H1 (cell line): ENCODE measurements at regions not wholly inside any gene's neighbourhood (a gene's known extent, or its start where the extent isn't known, plus 50 kb on each side); places are given as distances from the start of the nearest gene placed in this dataset.
A peak's percentile ranks its signal among the peaks of the same experiment; 100 is the strongest.

Experiments used
- CTCF ChIA-PET: fragments of 300-600 bp; sonication (Branson Sonifier 250); formaldehyde crosslinking; loops from one replicate; lab custom pipeline; 2021; ENCODE audit not compliant: partially characterized antibody; lab: Charles Lee
- POLR2A ChIA-PET: fragments of 300-600 bp; sonication (Branson Sonifier 250); formaldehyde crosslinking; loops from one replicate; lab custom pipeline; 2021; ENCODE audit warnings: inconsistent platforms; ENCODE audit not compliant: partially characterized antibody; lab: Charles Lee
- DNase-seq, 2 experiments: peaks; one replicate each; pipeline versions ENCODE4 v3.0.0 to v3.0.0-alpha.2; 2010 to 2022; ENCODE audit warnings: low spot score in 2 of 2, low read depth in 1 of 2, mixed read lengths in 1 of 2
- FAIRE-seq: peaks from 2 replicates; lab custom pipeline; 2011; peaks lifted over from hg19 to GRCh38; lab: Jason Lieb, UNC
- H2AFZ ChIP-seq: 2 replicates; pipeline ENCODE4 v1.8.1; 2012; ENCODE audit warnings: low read length, inconsistent platforms
- H2AK5ac ChIP-seq: 2 replicates; pipeline ENCODE4 v1.6.1; 2013; ENCODE audit warnings: low read depth, low read length
- H2BK120ac ChIP-seq: replicated peaks from 2 replicates; pipeline ENCODE3; 2013; ENCODE audit warnings: low read depth, low read length, inconsistent platforms
- H2BK12ac ChIP-seq: 2 replicates; pipeline ENCODE4 v1.6.1; 2013; ENCODE audit warnings: low read depth, low read length
- H2BK15ac ChIP-seq: 2 replicates; pipeline ENCODE4 v1.6.1; 2013; ENCODE audit warnings: low read length
- H2BK20ac ChIP-seq: 2 replicates; pipeline ENCODE4 v1.6.1; 2013; ENCODE audit warnings: low read length
- H2BK5ac ChIP-seq: 2 replicates; pipeline ENCODE4 v1.6.1; 2013; ENCODE audit warnings: low read depth, low read length
- H3K14ac ChIP-seq: 2 replicates; pipeline ENCODE4 v1.6.1; 2013; ENCODE audit warnings: inconsistent platforms; ENCODE audit not compliant: insufficient read length
- H3K18ac ChIP-seq: 2 replicates; pipeline ENCODE4 v1.6.1; 2013; ENCODE audit warnings: low read length; ENCODE audit errors: extremely low read depth
- H3K23ac ChIP-seq: 2 replicates; pipeline ENCODE4 v1.6.1; 2013; ENCODE audit warnings: inconsistent platforms; ENCODE audit not compliant: insufficient read length
- H3K23me2 ChIP-seq: 2 replicates; pipeline ENCODE4 v1.6.1; 2013; ENCODE audit warnings: low read depth, low read length
- H3K27ac ChIP-seq: 2 replicates; pipeline ENCODE4 v1.6.1; 2011; ENCODE audit warnings: low read depth, low read length, inconsistent platforms
- H3K27me3 ChIP-seq, 4 experiments: replicated peaks in 1 of 4; 1 replicate in 1 of 4; 2 replicates in 3 of 4; pipeline versions ENCODE4 v1.6.1 to v1.8.1; 2011 to 2013; ENCODE audit warnings: low read length in 3 of 4, mild to moderate bottlenecking in 3 of 4, inconsistent platforms in 2 of 4, mixed read lengths in 2 of 4, moderate library complexity in 1 of 4; ENCODE audit not compliant: control insufficient read depth in 3 of 4, insufficient read depth in 3 of 4; ENCODE audit errors: extremely low read depth in 1 of 4
- H3K36me3 ChIP-seq, 4 experiments: 2 replicates each; pipeline versions ENCODE4 v1.6.1 to v1.8.1; 2011 to 2013; ENCODE audit warnings: mild to moderate bottlenecking in 4 of 4, low read length in 3 of 4, moderate library complexity in 2 of 4, control low read depth in 1 of 4, inconsistent platforms in 1 of 4; ENCODE audit not compliant: insufficient read depth in 4 of 4, control insufficient read depth in 2 of 4
- H3K4ac ChIP-seq: replicated peaks from 2 replicates; pipeline ENCODE3; 2013; ENCODE audit warnings: low read length, low read depth, mixed read lengths, inconsistent platforms; ENCODE audit not compliant: insufficient read length
- H3K4me1 ChIP-seq, 4 experiments: replicated peaks in 1 of 4; 1 replicate in 1 of 4; 2 replicates in 3 of 4; pipeline versions ENCODE4 v1.6.1 to v1.8.1; 2011 to 2013; ENCODE audit warnings: low read length in 3 of 4, inconsistent platforms in 2 of 4, mixed read lengths in 1 of 4; ENCODE audit not compliant: insufficient read depth in 4 of 4, control insufficient read depth in 3 of 4
- H3K4me2 ChIP-seq, 2 experiments: 2 replicates each; pipeline versions ENCODE4 v1.6.1 to v1.8.1; 2011 to 2013; ENCODE audit warnings: low read depth in 2 of 2, low read length in 2 of 2, control low read depth in 1 of 2, inconsistent platforms in 1 of 2, mild to moderate bottlenecking in 1 of 2; ENCODE audit not compliant: insufficient read depth in 1 of 2
- H3K4me3 ChIP-seq, 4 experiments: fragments of 200-600, 300-600 bp in 1 of 4; sonication (generic), shearing (Covaris generic), sonication (Bioruptor Twin) in 1 of 4; 2 replicates each; pipeline versions ENCODE4 v1.5.1 to v1.8.1; 2011 to 2016; ENCODE audit warnings: low read length in 4 of 4, low read depth in 3 of 4, control low read depth in 2 of 4, inconsistent platforms in 2 of 4, mild to moderate bottlenecking in 2 of 4, mixed read lengths in 1 of 4, moderate library complexity in 1 of 4; ENCODE audit not compliant: insufficient read depth in 2 of 4; ENCODE audit errors: extremely low read depth in 1 of 4
- H3K56ac ChIP-seq: replicated peaks from 2 replicates; pipeline ENCODE3; 2013; ENCODE audit warnings: low read depth, mild to moderate bottlenecking, mixed read lengths, low read length, inconsistent platforms; ENCODE audit not compliant: insufficient read length
- H3K79me1 ChIP-seq: 2 replicates; pipeline ENCODE4 v1.6.1; 2013; ENCODE audit warnings: low read depth, low read length, control low read depth
- H3K79me2 ChIP-seq, 2 experiments: 2 replicates each; pipeline versions ENCODE4 v1.6.1 to v1.8.1; 2012 to 2013; ENCODE audit warnings: low read length in 2 of 2, mild to moderate bottlenecking in 2 of 2, inconsistent platforms in 1 of 2; ENCODE audit not compliant: insufficient read depth in 2 of 2, control insufficient read depth in 1 of 2
- H3K9ac ChIP-seq, 4 experiments: replicated peaks in 1 of 4; 1 replicate in 1 of 4; 2 replicates in 3 of 4; pipeline versions ENCODE4 v1.6.1 to v1.8.1; 2011 to 2013; ENCODE audit warnings: low read depth in 3 of 4, low read length in 3 of 4, control low read depth in 2 of 4, mild to moderate bottlenecking in 2 of 4, moderate library complexity in 2 of 4, inconsistent platforms in 1 of 4; ENCODE audit errors: extremely low read depth in 1 of 4
- H3K9me3 ChIP-seq, 2 experiments: 2 replicates each; pipeline versions ENCODE4 v1.6.1 to v1.8.1; 2012 to 2013; ENCODE audit warnings: mild to moderate bottlenecking in 2 of 2, moderate library complexity in 2 of 2, control low read depth in 1 of 2, inconsistent platforms in 1 of 2, low read depth in 1 of 2, low read length in 1 of 2, mixed read lengths in 1 of 2; ENCODE audit not compliant: insufficient read depth in 2 of 2
- H4K20me1 ChIP-seq, 2 experiments: replicated peaks in 1 of 2; 2 replicates each; pipeline versions ENCODE3 to v1.8.1; 2011 to 2013; ENCODE audit warnings: inconsistent platforms in 2 of 2, low read length in 2 of 2, mild to moderate bottlenecking in 1 of 2; ENCODE audit not compliant: insufficient read depth in 2 of 2, control insufficient read depth in 1 of 2
- H4K5ac ChIP-seq: 2 replicates; pipeline ENCODE4 v1.6.1; 2013; ENCODE audit warnings: low read length, low read depth, mixed read lengths, inconsistent platforms; ENCODE audit not compliant: insufficient read length
- H4K8ac ChIP-seq: 2 replicates; pipeline ENCODE4 v1.8.0; 2013; ENCODE audit warnings: mild to moderate bottlenecking, moderate library complexity, low read length, inconsistent platforms; ENCODE audit not compliant: insufficient read depth; ENCODE audit errors: extremely low read depth
- H4K91ac ChIP-seq: replicated peaks from 2 replicates; pipeline ENCODE3; 2013; ENCODE audit warnings: low read length, mixed read lengths, inconsistent platforms; ENCODE audit not compliant: insufficient read length
- ASH2L ChIP-seq: fragments of 200-600, 300-600 bp; sonication (generic); IDR thresholded peaks from one replicate; pipeline ENCODE4 v1.7.1; 2017; ENCODE audit warnings: low read length
- ATF2 ChIP-seq: IDR thresholded peaks from 2 replicates; pipeline ENCODE4 v1.6.1; 2012; ENCODE audit warnings: low read length, inconsistent platforms
- BRCA1 ChIP-seq: IDR thresholded peaks from 2 replicates; pipeline ENCODE4 v1.6.1; 2012; ENCODE audit warnings: low read depth, low read length, improper control_type of control experiment
- CHD2 ChIP-seq: IDR thresholded peaks from 2 replicates; pipeline ENCODE4 v1.6.1; 2012; ENCODE audit warnings: low read length, improper control_type of control experiment
- CTCF ChIP-seq, 3 experiments: IDR thresholded peaks; 1 replicate in 2 of 3; 2 replicates in 1 of 3; pipeline versions ENCODE4 v1.5.1 to v1.6.1; 2011; ENCODE audit warnings: low read length in 3 of 3, mild to moderate bottlenecking in 3 of 3, inconsistent platforms in 2 of 3, low read depth in 1 of 3, moderate library complexity in 1 of 3; ENCODE audit not compliant: insufficient read depth in 1 of 3; ENCODE audit errors: control extremely low read depth in 1 of 3
- KDM4A ChIP-seq: IDR thresholded peaks from one replicate; pipeline ENCODE4 v1.7.1; 2012; ENCODE audit warnings: low read depth, mild to moderate bottlenecking, moderate library complexity, low read length, inconsistent platforms; ENCODE audit not compliant: severe bottlenecking
- NRF1 ChIP-seq: IDR thresholded peaks from 2 replicates; pipeline ENCODE4 v1.6.1; 2011; ENCODE audit warnings: mild to moderate bottlenecking, low read depth, low read length, improper control_type of control experiment
- POLR2AphosphoS5 ChIP-seq: IDR thresholded peaks from 2 replicates; pipeline ENCODE4 v1.6.1; 2011; ENCODE audit warnings: low read depth, low read length
- SUZ12 ChIP-seq: fragments of 200-600 bp; sonication (generic); IDR thresholded peaks from 2 replicates; pipeline ENCODE4 v1.6.1; 2012; ENCODE audit warnings: mild to moderate bottlenecking, inconsistent platforms, low read length, moderate library complexity, mixed read lengths
- YY1 ChIP-seq: IDR thresholded peaks from 2 replicates; pipeline ENCODE4 v1.6.1; 2011; ENCODE audit warnings: low read depth, mild to moderate bottlenecking, low read length
- ZNF274 ChIP-seq: IDR thresholded peaks from 2 replicates; pipeline ENCODE4 v1.7.0; 2012; ENCODE audit warnings: low read length, borderline replicate concordance; ENCODE audit errors: extremely low read depth
- WGBS, 2 experiments: shearing (Covaris generic) in 1 of 2; methylation state at CpG; one replicate each; pipeline versions ENCODE4 v1.1.6 to v1.1.7; 2013 to 2015; ENCODE audit warnings: low lambda C conversion rate in 2 of 2, mixed read lengths in 2 of 2, inconsistent platforms in 1 of 2, low coverage in 1 of 2, missing lambda C conversion rate in 1 of 2; ENCODE audit not compliant: insufficient replicate concordance in 2 of 2, insufficient coverage in 1 of 2, insufficient read length in 1 of 2; ENCODE audit errors: extremely low coverage in 1 of 2, missing lambda C conversion rate in 1 of 2; 5-methylcytosine and 5-hydroxymethylcytosine counted together

DNA sequence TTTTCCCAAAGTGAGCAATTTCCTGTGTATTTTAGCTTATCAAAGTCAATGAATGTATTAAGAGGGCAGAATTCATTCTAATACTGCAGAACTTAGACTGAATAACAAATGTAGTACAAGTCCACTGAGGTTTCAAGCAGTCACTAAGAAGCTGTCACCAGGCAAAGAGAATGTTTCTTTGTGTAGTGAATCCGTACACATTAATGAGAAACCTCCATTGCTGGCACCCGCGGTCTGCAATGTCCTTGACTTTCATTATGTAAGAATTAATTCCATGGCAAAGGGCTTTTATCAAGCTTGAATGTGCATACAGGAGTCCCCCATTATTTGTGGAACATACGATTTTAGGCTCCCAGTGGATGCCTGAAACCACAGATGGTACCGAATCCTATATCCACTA lies 719.5 kb upstream of the TMPRSS15 start:
- H2BK15ac ChIP-seq = no peak overlapping the region
- H4K5ac ChIP-seq = no peak overlapping the region
- H2AK5ac ChIP-seq = no peak overlapping the region
- H3K4me3 ChIP-seq = no peak overlapping the region
- no peaks in the 10 kb centered on the region for H4K20me1 ChIP-seq
- no peak overlapping the region for H4K91ac ChIP-seq
- H3K18ac ChIP-seq = no peak overlapping the region
- H3K9me3 ChIP-seq = 0 out of 4 replicates have a peak, but pooled peaks cover 0 to 4% of the 10 kb centered on the region in 2 experiments
- H3K56ac ChIP-seq = no peak overlapping the region
- H3K9ac ChIP-seq = no peak overlapping the region
- ChIA-PET CTCF (no interaction called here), POLR2A (no interaction called here)
- H3K79me2 ChIP-seq = no peaks in the 10 kb centered on the region
- H2BK20ac ChIP-seq = no peak overlapping the region
- H3K23me2 ChIP-seq = no peaks in the 10 kb centered on the region
- H3K79me1 ChIP-seq = no peaks in the 10 kb centered on the region
- H2BK120ac ChIP-seq = no peak overlapping the region
- H2AFZ ChIP-seq = no peak overlapping the region
- 83% methylated on average over 5 of the region's 5 CpGs; no CpG with 5 or more reads in 1 of the 2 experiments for WGBS, 2 experiments
- peaks cover 0 to 2% (median 0%) of the 10 kb centered on the region in 4 experiments; a peak in 1 of 8 replicates for H3K36me3 ChIP-seq
- no peak overlapping the region for H4K8ac ChIP-seq
- no peak for DNase-seq
- H3K4me2 ChIP-seq = peak overlapping the region in 1 of 2 experiments; percentile 45; a peak in 1 of 4 replicates
- peak overlapping the region; percentile 22; the same call in 1 of the 2 replicates for H2BK12ac ChIP-seq
- FAIRE-seq = no peak
- no peak overlapping the region for H3K27ac ChIP-seq
- no peak overlapping the region for H3K23ac ChIP-seq
- H3K14ac ChIP-seq = no peak overlapping the region
- H3K4ac ChIP-seq = no peak overlapping the region
- H2BK5ac ChIP-seq = no peak overlapping the region
- peaks cover 0 to 22% (median 8%) of the 10 kb centered on the region in 4 experiments; a peak in 4 of 7 replicates for H3K4me1 ChIP-seq
- no peaks in the 10 kb centered on the region for H3K27me3 ChIP-seq
- no peak for TF ChIP-seq ATF2
- no peak for TF ChIP-seq CTCF (IDR thresholded peaks at IDR 0.05; ENCODE audit: control extremely low read depth in 1 of 3, insufficient read depth in 1 of 3, low read depth in 1 of 3, low read length in 3 of 3)
- TF ChIP-seq BRCA1 = no peak
- no peak for TF ChIP-seq ZNF274
- TF ChIP-seq KDM4A = no peak
- TF ChIP-seq ASH2L = no peak
- TF ChIP-seq CHD2 = no peak
- no peak for TF ChIP-seq YY1
- TF ChIP-seq POLR2AphosphoS5 = no peak
- TF ChIP-seq NRF1 = no peak
- no peak for TF ChIP-seq SUZ12
